ENCODE measurements at regions not wholly inside any gene's neighbourhood (a gene's known extent, or its start where the extent isn't known, plus 50 kb on each side); places are given as distances from the start of the nearest gene placed in this dataset.
A peak's percentile ranks its signal among the peaks of the same experiment; 100 is the strongest.

DNA sequence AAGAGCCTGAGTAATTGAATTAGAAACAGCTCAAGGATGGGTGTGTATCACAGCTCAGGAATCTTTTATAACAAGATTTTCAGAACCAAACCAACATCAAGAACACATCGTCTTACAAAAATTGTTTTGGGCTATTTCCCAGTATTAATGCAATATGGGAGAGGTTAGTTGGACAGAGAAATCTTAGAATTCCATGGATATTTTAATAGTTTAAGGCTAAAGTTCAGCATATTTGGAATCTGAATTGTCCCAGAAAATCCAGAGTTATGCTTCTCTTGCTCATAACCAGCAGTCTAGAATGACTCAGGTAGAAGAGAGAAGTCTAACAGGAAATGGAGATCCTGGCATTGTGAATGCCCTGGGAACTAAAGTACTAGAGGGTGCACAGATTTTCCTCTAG lies 74.6 kb downstream of the ADM start:
- Histone ChIP-seq H3K4me3 (ENCODE audit: low read depth, low read length) (no peak overlapping the region), H3K36me3 (ENCODE audit: insufficient read depth) (no peaks in the 10 kb centered on the region), H3K4me1 (ENCODE audit: insufficient read depth) (no peaks in the 10 kb centered on the region), H3K27ac (ENCODE audit: low read depth) (no peak overlapping the region)
- DNase-seq (ENCODE audit: extremely low spot score): no peak
- 46% methylated on average over 1 of the region's 1 CpG for WGBS

DNA sequence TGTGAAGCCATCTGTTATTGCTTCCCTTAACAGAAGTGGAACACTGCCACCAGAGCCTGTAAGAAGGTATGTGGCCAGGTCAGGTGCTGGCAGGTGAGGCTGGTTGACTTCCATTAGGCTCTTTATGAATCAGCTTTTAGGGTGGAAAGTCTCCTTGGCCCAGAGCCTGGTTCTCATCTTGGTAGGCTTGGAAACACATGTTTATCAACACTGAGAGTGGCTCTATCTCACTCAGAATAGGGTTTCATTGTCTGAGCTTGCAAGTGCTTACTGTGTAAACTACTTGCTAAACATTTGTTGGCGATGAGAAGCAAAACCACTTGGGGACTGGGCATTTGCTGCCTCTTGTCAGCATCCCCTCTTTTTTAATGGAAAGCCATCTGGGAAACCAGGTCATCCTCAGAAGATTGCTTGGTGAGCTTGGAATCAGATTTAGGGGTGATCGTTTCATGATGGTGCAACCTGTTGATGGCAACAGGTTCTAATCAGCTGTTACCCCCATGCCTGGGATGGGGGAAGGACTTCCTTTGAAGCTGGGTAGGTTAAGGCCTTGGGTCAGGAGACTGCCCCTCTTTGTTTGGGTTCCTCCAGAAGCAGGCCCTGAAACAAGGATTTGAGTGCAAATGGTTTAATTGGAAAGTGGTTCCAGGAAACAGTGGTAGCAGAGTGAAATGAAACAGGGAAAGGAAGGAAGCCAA lies 75.0 kb upstream of the AMPD3 start:
- no peaks in the 10 kb centered on the region for H3K36me3 ChIP-seq (ENCODE audit: insufficient read depth)
- H3K4me1 ChIP-seq (ENCODE audit: insufficient read depth): no peaks in the 10 kb centered on the region
- DNase-seq (ENCODE audit: extremely low spot score): no peak
- H3K27ac ChIP-seq (ENCODE audit: low read depth): no peak overlapping the region
- no peak overlapping the region for H3K4me3 ChIP-seq (ENCODE audit: low read depth, low read length)
- WGBS: 82% methylated on average over 2 of the region's 2 CpGs

GRCh38 chr11:10380921-10381320 lies 74.1 kb upstream of the AMPD3 start:
- Histone ChIP-seq H3K4me3 (ENCODE audit: low read depth, low read length) (no peak overlapping the region), H3K4me1 (ENCODE audit: insufficient read depth) (no peaks in the 10 kb centered on the region), H3K27ac (ENCODE audit: low read depth) (no peak overlapping the region), H3K36me3 (ENCODE audit: insufficient read depth) (no peaks in the 10 kb centered on the region)
- 93% methylated on average over 4 of the region's 4 CpGs for WGBS
- no peak for DNase-seq (ENCODE audit: extremely low spot score)

DNA sequence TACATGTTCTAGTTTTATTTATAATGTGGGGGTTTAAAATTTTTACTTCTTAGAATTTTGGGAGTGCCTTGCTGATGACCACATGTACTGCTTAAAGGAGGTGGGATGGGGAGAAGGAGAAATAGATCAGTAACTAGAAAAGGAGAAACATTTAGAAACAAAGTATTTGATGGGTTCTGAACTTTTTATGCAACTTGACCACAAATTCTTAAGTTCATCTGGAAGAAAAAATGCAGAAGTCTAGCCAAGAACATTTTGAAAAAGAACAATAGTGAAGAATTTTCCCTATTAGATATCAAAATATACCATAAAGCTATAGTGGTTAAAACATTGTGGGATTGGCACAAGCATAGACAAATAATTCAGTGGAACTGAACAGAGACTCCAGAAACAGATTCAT lies 73.3 kb upstream of the AMPD3 start:
- DNase-seq (ENCODE audit: extremely low spot score): no peak
- H3K27ac ChIP-seq (ENCODE audit: low read depth): no peak overlapping the region
- no peaks in the 10 kb centered on the region for H3K4me1 ChIP-seq (ENCODE audit: insufficient read depth)
- H3K36me3 ChIP-seq (ENCODE audit: insufficient read depth): no peaks in the 10 kb centered on the region
- H3K4me3 ChIP-seq (ENCODE audit: low read depth, low read length): no peak overlapping the region

DNA sequence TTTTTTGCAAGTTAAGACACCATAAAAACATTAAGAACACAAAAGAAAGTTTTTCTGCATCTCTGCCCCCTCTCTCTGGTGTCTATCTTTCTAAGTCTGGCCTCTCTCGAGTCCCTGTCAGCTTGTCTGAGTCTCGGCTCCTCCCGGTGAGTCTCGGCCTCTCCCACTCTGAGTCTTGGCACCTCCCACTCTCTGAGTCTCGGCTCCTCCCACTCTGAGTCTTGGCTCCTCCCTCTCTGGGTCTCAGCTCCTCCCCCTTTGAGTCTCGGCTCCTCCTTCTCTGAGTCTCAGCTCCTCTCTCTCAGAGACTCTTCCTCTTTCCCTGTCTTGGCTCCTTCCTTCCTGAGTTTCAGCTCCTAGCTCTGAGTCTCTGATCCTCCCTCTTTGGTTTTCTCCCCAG lies 72.5 kb upstream of the AMPD3 start:
- no peak for DNase-seq (ENCODE audit: extremely low spot score)
- no peak overlapping the region for H3K27ac ChIP-seq (ENCODE audit: low read depth)
- H3K4me1 ChIP-seq (ENCODE audit: insufficient read depth): no peaks in the 10 kb centered on the region
- no peaks in the 10 kb centered on the region for H3K36me3 ChIP-seq (ENCODE audit: insufficient read depth)
- 82% methylated on average over 6 of the region's 6 CpGs for WGBS
- H3K4me3 ChIP-seq (ENCODE audit: low read depth, low read length): no peak overlapping the region

DNA sequence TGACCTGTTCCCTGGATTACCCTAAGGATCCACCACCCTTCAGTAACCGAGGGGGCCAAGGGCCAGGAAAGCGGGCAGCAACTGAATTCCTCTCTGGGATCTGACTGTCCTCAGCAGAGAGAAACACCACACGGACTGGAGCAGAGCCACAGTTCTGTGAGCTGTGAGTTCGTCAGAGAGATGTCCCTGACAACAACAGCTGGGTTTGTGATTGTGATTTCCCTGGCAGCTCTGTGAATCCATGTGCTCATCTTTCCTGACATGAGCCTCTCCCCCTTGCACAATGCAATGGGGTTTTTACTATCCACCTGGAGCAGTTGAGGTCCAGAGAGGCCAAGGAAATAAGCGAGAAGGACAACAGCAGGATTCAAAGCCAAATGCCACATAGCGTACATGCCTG lies 69.4 kb upstream of the AMPD3 start:
- peaks cover 2% of the 10 kb centered on the region for H3K4me1 ChIP-seq (ENCODE audit: insufficient read depth)
- no peaks in the 10 kb centered on the region for H3K36me3 ChIP-seq (ENCODE audit: insufficient read depth)
- H3K4me3 ChIP-seq (ENCODE audit: low read depth, low read length): no peak overlapping the region
- DNase-seq (ENCODE audit: extremely low spot score): no peak
- WGBS: 44% methylated on average over 6 of the region's 6 CpGs
- no peak overlapping the region for H3K27ac ChIP-seq (ENCODE audit: low read depth)

DNA sequence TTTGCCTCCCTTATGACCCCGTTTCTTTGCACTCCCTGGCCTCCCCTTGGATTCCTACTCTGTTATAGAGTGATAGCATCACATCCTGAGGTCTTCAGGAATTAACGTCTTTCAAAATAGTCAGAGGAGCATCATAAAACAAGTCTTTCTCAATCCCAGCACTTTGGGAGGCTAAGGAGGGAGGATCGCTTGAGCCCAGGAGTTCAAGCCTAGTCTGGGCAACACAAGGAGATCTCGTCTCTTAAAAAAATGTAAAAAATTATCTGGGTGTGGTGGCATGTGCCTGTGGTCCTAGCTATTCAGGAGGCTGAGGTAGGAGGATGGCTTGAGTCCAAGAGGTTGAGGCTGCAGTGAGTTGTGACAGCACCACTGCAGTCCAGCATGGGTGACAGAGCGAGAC lies 68.7 kb upstream of the AMPD3 start:
- Histone ChIP-seq H3K4me1 (ENCODE audit: insufficient read depth) (peaks cover 2% of the 10 kb centered on the region), H3K4me3 (ENCODE audit: low read depth, low read length) (no peak overlapping the region), H3K27ac (ENCODE audit: low read depth) (no peak overlapping the region), H3K36me3 (ENCODE audit: insufficient read depth) (no peaks in the 10 kb centered on the region)
- WGBS: 72% methylated on average over 5 of the region's 5 CpGs
- DNase-seq (ENCODE audit: extremely low spot score): no peak

- WGBS: 70% methylated on average over 6 of the region's 6 CpGs
- Histone ChIP-seq H3K27ac (ENCODE audit: low read depth) (no peak overlapping the region), H3K4me3 (ENCODE audit: low read depth, low read length) (no peak overlapping the region), H3K36me3 (ENCODE audit: insufficient read depth) (no peaks in the 10 kb centered on the region), H3K4me1 (ENCODE audit: insufficient read depth) (peaks cover 2% of the 10 kb centered on the region)
- DNase-seq (ENCODE audit: extremely low spot score): no peak
Observed at GRCh38 chr11:10386861-10387205, 68.2 kb upstream of the AMPD3 start.

DNA sequence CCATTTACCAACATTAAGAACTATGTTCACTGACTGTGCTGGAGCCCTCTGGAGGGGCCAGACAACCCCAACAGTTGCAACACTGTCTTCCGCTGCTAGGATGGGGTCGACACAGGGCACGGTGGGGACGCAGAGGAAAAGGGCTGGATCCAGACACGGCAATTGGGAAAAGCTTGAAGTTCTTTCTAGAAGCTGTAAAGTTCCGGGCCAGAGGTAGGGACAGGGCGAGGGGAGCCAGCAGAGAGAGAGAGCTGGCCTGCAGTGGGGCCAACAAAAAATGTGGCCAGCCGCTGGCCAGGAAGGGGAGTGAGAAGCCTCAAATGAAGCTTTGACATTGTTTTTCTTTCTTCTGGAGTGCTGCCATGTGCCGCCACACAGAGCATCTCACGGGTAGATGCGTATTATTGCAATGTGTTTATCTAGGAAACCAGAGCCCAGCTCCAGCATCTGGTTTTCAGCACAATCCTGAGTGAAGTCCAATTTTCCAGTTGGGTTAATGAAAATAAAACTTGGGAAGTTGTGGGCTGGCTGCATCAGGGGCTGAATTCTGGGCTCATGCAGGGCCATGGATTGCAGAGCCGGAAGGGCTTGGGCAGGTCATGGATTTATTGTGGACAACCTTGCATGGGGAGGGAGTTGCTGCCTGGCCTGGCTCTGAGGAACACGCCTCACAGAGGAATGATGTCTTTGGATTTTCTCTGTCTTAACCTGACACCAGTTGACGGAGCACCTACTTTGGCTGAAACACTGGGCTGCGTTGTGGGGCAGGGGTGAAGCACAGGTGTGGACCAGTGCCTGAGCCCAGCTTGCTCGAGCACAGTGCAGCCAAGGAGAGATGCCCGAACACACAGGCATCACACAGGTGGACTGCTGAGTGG lies 67.6 kb upstream of the AMPD3 start:
- Histone ChIP-seq H3K36me3 (ENCODE audit: insufficient read depth) (no peaks in the 10 kb centered on the region), H3K4me1 (ENCODE audit: insufficient read depth) (peaks cover 2% of the 10 kb centered on the region), H3K27ac (ENCODE audit: low read depth) (peak overlapping the region; percentile 55), H3K4me3 (ENCODE audit: low read depth, low read length) (no peak overlapping the region)
- peak; percentile 73 for DNase-seq (ENCODE audit: extremely low spot score)
- 24% methylated on average over 17 of the region's 17 CpGs for WGBS

DNA sequence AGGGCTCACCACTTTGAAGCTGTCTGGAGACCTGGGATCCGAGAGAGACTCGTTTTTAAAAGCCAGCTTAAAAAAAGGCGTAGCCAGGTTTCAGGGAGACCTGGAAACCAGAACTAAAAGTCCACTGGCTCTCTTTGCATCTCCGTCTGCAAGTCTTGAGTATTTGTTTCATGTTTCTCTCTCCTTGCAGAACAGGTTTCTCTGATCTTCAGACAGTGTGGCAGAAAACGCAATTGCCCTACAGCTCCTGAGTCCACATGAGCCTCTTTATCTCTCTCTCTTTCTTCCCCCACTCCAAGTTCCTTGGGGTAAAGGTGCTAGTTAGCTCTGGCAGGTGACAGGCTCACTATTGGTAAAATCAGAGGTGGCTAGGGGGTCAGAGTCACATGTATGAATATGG lies 67.0 kb upstream of the AMPD3 start:
- Histone ChIP-seq H3K4me3 (ENCODE audit: low read depth, low read length) (no peak overlapping the region), H3K27ac (ENCODE audit: low read depth) (peak overlapping the region; percentile 55), H3K4me1 (ENCODE audit: insufficient read depth) (peaks cover 2% of the 10 kb centered on the region), H3K36me3 (ENCODE audit: insufficient read depth) (no peaks in the 10 kb centered on the region)
- 47% methylated on average over 5 of the region's 5 CpGs for WGBS
- DNase-seq (ENCODE audit: extremely low spot score): peak; percentile 17

DNA sequence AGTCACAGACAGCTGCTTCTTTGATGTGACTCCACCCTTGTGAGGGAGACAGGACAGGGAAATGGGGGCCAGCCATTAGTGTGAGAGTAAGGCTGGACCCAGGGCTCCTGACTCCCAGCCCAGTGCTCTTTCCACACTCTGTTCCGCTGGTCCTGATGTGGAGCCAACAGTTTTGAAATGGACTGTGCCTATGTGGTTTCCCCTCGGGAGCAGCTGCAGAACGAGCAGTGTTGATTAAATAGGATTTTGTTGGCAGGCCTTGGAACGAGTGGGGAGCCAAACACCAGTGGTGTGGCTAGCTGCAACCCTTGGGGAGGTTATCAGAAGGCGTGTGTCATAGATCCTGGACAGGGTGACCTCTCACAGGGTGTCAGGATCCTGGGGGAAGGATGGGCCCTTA lies 66.5 kb upstream of the AMPD3 start:
- Histone ChIP-seq H3K36me3 (ENCODE audit: insufficient read depth) (no peaks in the 10 kb centered on the region), H3K4me1 (ENCODE audit: insufficient read depth) (peaks cover 2% of the 10 kb centered on the region)
- 36% methylated on average over 5 of the region's 5 CpGs for WGBS

DNA sequence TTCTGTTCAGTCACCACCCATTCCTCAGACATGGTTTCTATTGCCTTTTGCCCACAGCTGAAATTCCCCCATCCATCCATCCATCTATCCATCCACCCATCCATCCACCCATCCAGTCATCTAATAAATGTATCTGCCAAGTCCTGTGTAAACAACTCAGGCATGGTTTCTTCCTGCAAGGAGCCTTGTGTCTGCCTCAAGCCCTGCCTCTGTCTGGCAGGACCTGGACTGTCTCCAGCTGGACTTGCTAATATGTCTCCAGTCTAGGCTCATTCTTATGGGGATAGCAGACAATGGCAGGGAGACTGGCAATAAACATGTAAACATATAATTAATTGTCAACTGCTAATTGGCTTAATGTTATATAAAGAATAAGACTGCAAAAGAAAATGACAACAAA lies 64.7 kb upstream of the AMPD3 start:
- H3K4me3 ChIP-seq (ENCODE audit: low read depth, low read length): no peak overlapping the region
- DNase-seq (ENCODE audit: extremely low spot score): no peak
- H3K4me1 ChIP-seq (ENCODE audit: insufficient read depth): peaks cover 2% of the 10 kb centered on the region
- H3K36me3 ChIP-seq (ENCODE audit: insufficient read depth): no peaks in the 10 kb centered on the region
- H3K27ac ChIP-seq (ENCODE audit: low read depth): no peak overlapping the region

More for the DNA sequence above, 66.5 kb upstream of the AMPD3 start:
- DNase-seq (ENCODE audit: extremely low spot score): no peak
- Histone ChIP-seq H3K27ac (ENCODE audit: low read depth) (no peak overlapping the region), H3K4me3 (ENCODE audit: low read depth, low read length) (no peak overlapping the region)

- WGBS: 90% methylated on average over 11 of the region's 11 CpGs
- no peak for DNase-seq (ENCODE audit: extremely low spot score)
- H3K4me3 ChIP-seq (ENCODE audit: low read depth, low read length): no peak overlapping the region
- H3K4me1 ChIP-seq (ENCODE audit: insufficient read depth): peaks cover 2% of the 10 kb centered on the region
- H3K27ac ChIP-seq (ENCODE audit: low read depth): no peak overlapping the region
- no peaks in the 10 kb centered on the region for H3K36me3 ChIP-seq (ENCODE audit: insufficient read depth)
Observed at GRCh38 chr11:10392095-10393079, 62.7 kb upstream of the AMPD3 start.
